ENCODE measurements at regions not wholly inside any gene's neighbourhood (a gene's known extent, or its start where the extent isn't known, plus 50 kb on each side); places are given as distances from the start of the nearest gene placed in this dataset.

GRCh38 chr17:36690190-36690589 lies 88.8 kb downstream of the MRM1 start:
- TF ChIP-seq ZFP30 (CRISPR knock-in tag; IDR thresholded peaks at IDR 0.05) (no peak), CREB5 (CRISPR knock-in tag; IDR thresholded peaks at IDR 0.05; ENCODE audit: low read depth) (no peak), ZNF70 (CRISPR knock-in tag; IDR thresholded peaks at IDR 0.05) (no peak), ZFP3 (CRISPR knock-in tag; IDR thresholded peaks at IDR 0.05) (no peak), PATZ1 (CRISPR knock-in tag; IDR thresholded peaks at IDR 0.05; ENCODE audit: borderline replicate concordance) (no peak), TOX (CRISPR knock-in tag; IDR thresholded peaks at IDR 0.05; ENCODE audit: borderline replicate concordance) (no peak), ZNF8 (CRISPR knock-in tag; IDR thresholded peaks at IDR 0.05) (no peak), OSR1 (CRISPR knock-in tag; IDR thresholded peaks at IDR 0.05) (no peak), ARNTL (CRISPR knock-in tag; IDR thresholded peaks at IDR 0.05; ENCODE audit: borderline replicate concordance, low read depth) (no peak), GLIS3 (CRISPR knock-in tag; IDR thresholded peaks at IDR 0.05) (no peak), TCF4 (CRISPR knock-in tag; IDR thresholded peaks at IDR 0.05; ENCODE audit: borderline replicate concordance) (no peak), BACH2 (CRISPR knock-in tag; IDR thresholded peaks at IDR 0.05; ENCODE audit: borderline replicate concordance) (no peak), RARB (CRISPR knock-in tag; IDR thresholded peaks at IDR 0.05) (no peak), CSDC2 (CRISPR knock-in tag; IDR thresholded peaks at IDR 0.05) (no peak)
